IPS-18a (cell line): ENCODE measurements at regions not wholly inside any gene's neighbourhood (a gene's known extent, or its start where the extent isn't known, plus 50 kb on each side); places are given as distances from the start of the nearest gene placed in this dataset.

Experiments used
- H3K27ac ChIP-seq: one replicate; pipeline ENCODE4 v1.5.1; 2013; ENCODE audit warnings: low read length
- H3K27me3 ChIP-seq: one replicate; pipeline ENCODE4 v1.6.1; 2013; ENCODE audit warnings: mild to moderate bottlenecking, low read length; ENCODE audit not compliant: control insufficient read depth, insufficient read depth
- H3K36me3 ChIP-seq: one replicate; pipeline ENCODE4 v1.6.1; 2013; ENCODE audit warnings: low read depth, low read length; ENCODE audit not compliant: control insufficient read depth
- H3K4me1 ChIP-seq: one replicate; pipeline ENCODE4 v1.6.1; 2013; ENCODE audit warnings: low read depth, low read length; ENCODE audit not compliant: control insufficient read depth
- H3K4me3 ChIP-seq: one replicate; pipeline ENCODE4 v1.5.1; 2013; ENCODE audit warnings: low read length
- H3K9ac ChIP-seq: one replicate; pipeline ENCODE4 v1.6.1; 2013; ENCODE audit warnings: mild to moderate bottlenecking, low read length, moderate library complexity
- H3K9me3 ChIP-seq: one replicate; pipeline ENCODE4 v1.6.1; 2013; ENCODE audit warnings: low read depth, low read length; ENCODE audit not compliant: control insufficient read depth

DNA sequence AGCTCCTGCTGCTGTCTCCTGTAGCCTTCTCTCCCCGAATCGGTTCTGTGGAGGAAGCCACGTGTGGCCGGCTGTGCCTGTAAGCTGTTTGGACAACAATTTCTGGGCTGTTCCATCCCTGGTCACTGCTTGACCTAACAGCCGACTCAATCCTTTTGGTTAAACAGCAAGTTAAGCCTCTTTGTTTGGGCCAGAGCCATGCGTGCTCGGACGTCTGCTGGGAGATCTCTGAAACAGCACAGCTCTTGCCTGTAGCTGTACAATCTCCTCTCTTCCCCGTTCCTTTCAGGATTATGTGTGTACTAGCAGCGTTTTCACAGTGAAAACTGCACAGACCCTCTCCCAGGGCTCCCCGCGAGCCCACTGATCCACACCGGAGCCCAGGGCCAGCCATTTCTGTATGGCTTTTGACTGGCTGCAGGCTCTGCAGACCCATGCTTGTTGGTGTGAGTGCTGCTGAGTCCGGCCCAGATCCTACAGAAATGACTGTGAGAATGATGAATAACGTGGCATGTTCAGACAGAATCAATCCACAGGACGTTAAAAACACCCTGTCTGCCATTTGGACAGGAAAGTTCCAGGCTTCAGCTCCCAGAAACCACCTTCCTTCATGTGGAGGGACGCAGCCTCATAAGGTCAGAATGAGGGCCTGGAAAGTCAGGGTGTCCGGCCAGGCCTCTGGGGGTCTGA is 428.6 kb upstream of the ADARB2 start:
- Histone ChIP-seq H3K27ac (no peak overlapping the region), H3K4me1 (no peaks in the 10 kb centered on the region), H3K27me3 (no peaks in the 10 kb centered on the region), H3K36me3 (no peaks in the 10 kb centered on the region), H3K9me3 (no peaks in the 10 kb centered on the region), H3K9ac (no peak overlapping the region), H3K4me3 (no peak overlapping the region)

GRCh38 chr10:2150288-2150687 is 413.0 kb upstream of the ADARB2 start:
- H3K9ac ChIP-seq, result no peak overlapping the region
- no peaks in the 10 kb centered on the region for H3K27me3 ChIP-seq

DNA sequence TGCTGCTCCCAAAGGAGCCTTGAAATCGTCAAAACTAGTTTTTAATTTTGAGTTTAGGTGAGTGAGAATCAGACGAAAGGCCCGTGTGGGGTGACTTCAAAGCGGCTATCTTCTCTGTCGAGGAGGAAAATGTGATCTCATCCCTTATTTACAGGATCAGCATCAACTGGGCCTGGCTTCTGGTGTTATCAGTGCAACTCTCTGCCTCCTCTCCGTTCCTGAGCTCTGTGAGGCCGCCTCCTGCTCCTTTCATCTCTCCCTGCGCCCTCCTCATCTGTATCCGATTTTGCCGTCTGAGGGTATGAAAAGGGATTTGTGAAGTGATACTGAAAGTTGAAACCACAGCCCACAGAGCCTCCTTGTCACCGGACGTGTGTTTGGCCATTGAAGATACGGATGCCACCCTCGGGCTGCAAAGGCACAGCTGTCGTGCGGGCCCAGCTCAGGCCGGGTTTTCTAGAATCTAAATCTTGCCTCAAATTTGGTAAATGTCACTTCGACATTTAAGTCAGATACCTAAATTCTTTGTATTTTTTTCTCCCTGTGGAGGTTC is 408.7 kb upstream of the ADARB2 start:
- no peak overlapping the region for H3K27ac ChIP-seq

More at GRCh38 chr10:2150288-2150687, 413.0 kb upstream of the ADARB2 start:
- H3K4me1 ChIP-seq, result peaks cover 10% of the 10 kb centered on the region
- H3K9me3 ChIP-seq, result no peaks in the 10 kb centered on the region
- H3K27ac ChIP-seq, result no peak overlapping the region
- H3K36me3 ChIP-seq, result no peaks in the 10 kb centered on the region
- H3K4me3 ChIP-seq, result no peak overlapping the region

DNA sequence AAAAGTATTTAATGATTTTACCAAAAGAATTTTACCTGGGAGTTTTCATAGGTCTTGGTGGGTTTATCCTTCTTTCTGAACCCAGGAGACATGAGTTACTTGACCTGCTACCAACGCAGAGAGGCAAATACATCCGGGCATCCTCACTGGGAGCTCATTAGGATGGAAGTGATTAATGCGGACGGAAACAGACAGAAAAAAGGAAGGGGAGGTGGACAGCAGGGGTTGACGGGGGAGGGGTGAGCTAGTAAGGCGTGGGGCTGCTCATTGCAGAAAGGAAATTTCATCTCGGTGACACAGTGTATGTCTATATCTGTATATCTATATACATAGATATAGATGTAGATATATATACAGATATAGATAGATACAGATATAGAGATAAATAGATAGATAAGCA is 408.2 kb upstream of the ADARB2 start:
- Histone ChIP-seq H3K27ac (no peak overlapping the region), H3K9me3 (no peaks in the 10 kb centered on the region), H3K4me3 (no peak overlapping the region), H3K27me3 (no peaks in the 10 kb centered on the region), H3K4me1 (peaks cover 11% of the 10 kb centered on the region), H3K36me3 (no peaks in the 10 kb centered on the region), H3K9ac (no peak overlapping the region)

More for the DNA sequence above, 408.7 kb upstream of the ADARB2 start:
- no peaks in the 10 kb centered on the region for H3K36me3 ChIP-seq
- peaks cover 15% of the 10 kb centered on the region for H3K4me1 ChIP-seq
- H3K9ac ChIP-seq, result no peak overlapping the region
- no peak overlapping the region for H3K4me3 ChIP-seq
- H3K27me3 ChIP-seq, result no peaks in the 10 kb centered on the region
- no peaks in the 10 kb centered on the region for H3K9me3 ChIP-seq

DNA sequence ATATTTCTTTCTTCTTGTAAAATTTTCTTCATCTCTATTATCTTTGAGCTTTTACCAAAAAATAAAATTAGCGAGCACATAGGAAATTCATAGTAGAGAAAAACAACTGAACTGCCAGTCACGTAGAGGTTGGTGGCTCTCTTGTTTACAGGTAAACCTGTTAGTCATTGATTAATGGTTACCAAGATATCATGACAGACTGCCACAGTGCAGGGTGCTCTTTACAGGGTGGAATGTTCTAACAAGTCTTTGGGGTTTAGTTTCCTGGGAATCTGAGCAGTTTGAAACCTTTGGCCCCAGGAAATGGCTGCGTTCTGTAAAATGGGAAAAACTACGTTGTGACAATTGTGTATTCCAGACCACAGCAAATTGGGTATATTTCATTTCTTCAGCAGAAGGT is 407.3 kb upstream of the ADARB2 start:
- no peak overlapping the region for H3K4me3 ChIP-seq

DNA sequence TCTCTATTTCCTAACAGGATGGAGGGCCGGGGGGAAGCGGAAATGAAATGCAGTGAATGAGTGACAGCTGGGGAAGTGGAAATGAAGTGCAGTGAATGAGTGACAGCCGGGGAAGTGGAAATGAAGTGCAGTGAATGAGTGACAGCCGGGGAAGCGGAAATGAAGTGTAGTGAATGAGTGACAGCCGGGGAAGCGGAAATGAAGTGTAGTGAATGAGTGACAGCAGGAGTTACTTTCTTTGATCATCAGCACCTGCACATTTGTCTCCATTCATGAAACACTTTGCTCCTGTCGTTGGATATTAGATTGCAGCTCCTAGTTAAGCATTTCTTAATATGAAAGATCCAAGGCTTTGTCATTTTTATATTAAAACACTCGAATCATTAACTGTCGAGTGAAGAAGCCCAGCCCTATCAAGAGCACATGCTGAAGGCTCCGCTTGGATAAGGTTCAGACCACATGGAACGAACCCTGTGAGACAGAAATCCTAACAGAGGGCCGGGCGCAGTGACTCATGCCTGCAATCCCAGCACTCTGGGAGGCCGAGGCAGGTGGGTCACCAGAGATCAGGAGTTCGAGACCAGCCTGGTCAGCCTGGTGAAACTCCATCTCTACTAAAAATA is 406.0 kb upstream of the ADARB2 start:
- no peak overlapping the region for H3K9ac ChIP-seq
- H3K27ac ChIP-seq, result no peak overlapping the region
- no peak overlapping the region for H3K4me3 ChIP-seq
- H3K36me3 ChIP-seq, result no peaks in the 10 kb centered on the region
- no peaks in the 10 kb centered on the region for H3K9me3 ChIP-seq
- peaks cover 7% of the 10 kb centered on the region for H3K4me1 ChIP-seq
- no peaks in the 10 kb centered on the region for H3K27me3 ChIP-seq

More for the DNA sequence above, 407.3 kb upstream of the ADARB2 start:
- Histone ChIP-seq H3K27me3 (no peaks in the 10 kb centered on the region), H3K9me3 (no peaks in the 10 kb centered on the region), H3K27ac (no peak overlapping the region), H3K9ac (no peak overlapping the region), H3K36me3 (no peaks in the 10 kb centered on the region), H3K4me1 (peaks cover 7% of the 10 kb centered on the region)

- H3K27ac ChIP-seq, result no peak overlapping the region
- H3K4me1 ChIP-seq, result peaks cover 2% of the 10 kb centered on the region
- H3K27me3 ChIP-seq, result no peaks in the 10 kb centered on the region
- H3K4me3 ChIP-seq, result no peak overlapping the region
- no peaks in the 10 kb centered on the region for H3K36me3 ChIP-seq
- no peaks in the 10 kb centered on the region for H3K9me3 ChIP-seq
- no peak overlapping the region for H3K9ac ChIP-seq
Observed at GRCh38 chr10:2139746-2140145, 402.4 kb upstream of the ADARB2 start.

DNA sequence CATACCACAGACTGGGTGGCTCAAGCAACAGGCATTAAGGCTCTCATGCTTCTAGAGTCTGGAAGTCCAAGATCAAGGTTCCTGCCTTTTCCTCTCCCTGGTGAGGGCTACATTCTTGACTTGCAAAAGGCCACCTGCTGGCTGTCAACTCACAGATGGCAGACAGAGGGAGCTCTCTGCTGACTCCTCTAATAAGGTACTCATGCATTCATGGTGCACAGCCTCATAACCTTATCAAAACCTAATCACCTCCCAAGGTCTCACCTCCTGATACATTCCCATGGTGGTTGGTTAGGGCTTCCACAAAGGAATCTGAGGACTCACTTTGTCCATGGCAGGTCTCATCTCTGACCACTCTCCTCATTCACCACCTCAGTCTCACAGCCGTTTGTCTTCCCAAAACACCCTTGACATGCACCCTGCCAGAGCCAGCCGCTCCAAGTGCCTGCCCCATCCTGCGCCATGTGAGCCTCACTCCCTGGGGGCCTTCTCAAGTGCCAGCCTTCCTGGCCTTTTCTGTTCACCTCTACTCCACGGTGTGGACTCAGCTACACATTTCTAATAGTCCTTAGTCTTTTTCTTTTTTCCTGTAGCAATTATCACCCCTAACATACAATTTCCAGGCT is 400.3 kb upstream of the ADARB2 start:
- H3K9me3 ChIP-seq, result no peaks in the 10 kb centered on the region
- H3K27me3 ChIP-seq, result no peaks in the 10 kb centered on the region
- no peaks in the 10 kb centered on the region for H3K36me3 ChIP-seq
- H3K9ac ChIP-seq, result no peak overlapping the region
- H3K27ac ChIP-seq, result no peak overlapping the region
- H3K4me3 ChIP-seq, result no peak overlapping the region
- no peaks in the 10 kb centered on the region for H3K4me1 ChIP-seq

- Histone ChIP-seq H3K27me3 (no peaks in the 10 kb centered on the region), H3K9me3 (no peaks in the 10 kb centered on the region), H3K9ac (no peak overlapping the region), H3K4me3 (no peak overlapping the region), H3K27ac (no peak overlapping the region), H3K4me1 (no peaks in the 10 kb centered on the region), H3K36me3 (no peaks in the 10 kb centered on the region)
Observed at GRCh38 chr10:2130705-2131305, 393.5 kb upstream of the ADARB2 start.

DNA sequence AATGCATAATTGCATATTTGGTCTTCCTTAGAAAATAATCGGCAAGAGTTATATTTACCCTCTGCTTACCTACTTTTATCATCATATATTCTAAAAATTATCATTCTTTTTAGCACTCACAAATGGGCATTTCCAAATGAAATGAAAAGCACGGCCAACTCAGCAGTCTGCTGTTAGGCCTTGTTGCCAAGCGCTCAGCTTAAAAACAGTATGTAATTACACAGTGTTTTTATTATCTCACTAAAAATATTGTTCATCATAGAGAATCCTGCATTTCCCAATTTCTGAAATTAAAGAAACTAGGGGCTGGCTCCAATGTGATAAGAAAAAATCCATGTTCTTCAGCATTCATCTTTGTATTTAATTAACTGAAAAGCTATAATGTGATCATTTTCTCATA is 391.7 kb upstream of the ADARB2 start:
- H3K4me3 ChIP-seq, result no peak overlapping the region
- H3K9me3 ChIP-seq, result no peaks in the 10 kb centered on the region
- H3K9ac ChIP-seq, result no peak overlapping the region
- no peaks in the 10 kb centered on the region for H3K4me1 ChIP-seq
- H3K27me3 ChIP-seq, result no peaks in the 10 kb centered on the region
- no peak overlapping the region for H3K27ac ChIP-seq
- no peaks in the 10 kb centered on the region for H3K36me3 ChIP-seq

- Histone ChIP-seq H3K4me1 (no peaks in the 10 kb centered on the region), H3K4me3 (no peak overlapping the region), H3K36me3 (no peaks in the 10 kb centered on the region), H3K27ac (no peak overlapping the region), H3K9me3 (no peaks in the 10 kb centered on the region), H3K27me3 (no peaks in the 10 kb centered on the region), H3K9ac (no peak overlapping the region)
Observed at GRCh38 chr10:2124135-2124534, 386.8 kb upstream of the ADARB2 start.
